A549 (cell line): ENCODE measurements at regions not wholly inside any gene's neighbourhood (a gene's known extent, or its start where the extent isn't known, plus 50 kb on each side); places are given as distances from the start of the nearest gene placed in this dataset.

ENCODE experiments used
- ATAC-seq, 2 experiments: fragments of 200-7000 bp in 1 of 2; fragments of >200 bp in 1 of 2; cut with Nextera tagmentation in 1 of 2; cut with Tn5 transposase in 1 of 2; 3 replicates each; pipeline versions ENCODE4 v1.8.0 to v1.9.1; 2018 to 2020; ENCODE audit warnings: mild to moderate bottlenecking in 1 of 2, moderate library complexity in 1 of 2
- CTCF ChIA-PET: fragments of 300-600 bp; sonication (Branson Sonifier 250); formaldehyde crosslinking; extraction: SDS; loops from one replicate; lab custom pipeline; 2021; ENCODE audit warnings: antibody characterized with exemption, inconsistent platforms; lab: Yijun Ruan, JAX
- POLR2A ChIA-PET: fragments of 350-600 bp; formaldehyde crosslinking; extraction: SDS; loops from one replicate; lab custom pipeline; 2021; ENCODE audit warnings: antibody characterized with exemption, inconsistent platforms; lab: Yijun Ruan, JAX
- DNase-seq, 2 experiments: peaks; one replicate each; pipeline versions ENCODE4 v3.0.0 to v3.0.0-alpha.2; 2011 to 2016; ENCODE audit warnings: low read depth in 1 of 2, low spot score in 1 of 2
- FAIRE-seq: peaks from 2 replicates; lab custom pipeline; 2011; peaks lifted over from hg19 to GRCh38; lab: Jason Lieb, UNC
- H3K27ac ChIP-seq, 2 experiments: fragments of >200 bp; sonication (Bioruptor Twin); formaldehyde crosslinking; 3 replicates each; pipeline ENCODE4 v1.5.1; 2016 to 2017
- H3K4me1 ChIP-seq: fragments of >200 bp; sonication (Bioruptor Twin); formaldehyde crosslinking; 3 replicates; pipeline ENCODE4 v1.6.1; 2016
- H3K4me2 ChIP-seq: fragments of >200 bp; sonication (Bioruptor Twin); formaldehyde crosslinking; 3 replicates; pipeline ENCODE4 v1.6.1; 2016
- H3K4me3 ChIP-seq: fragments of >200 bp; sonication (Bioruptor Twin); formaldehyde crosslinking; 3 replicates; pipeline ENCODE4 v1.5.1; 2016
- H3K9me3 ChIP-seq: fragments of >200 bp; sonication (Bioruptor Twin); formaldehyde crosslinking; 3 replicates; pipeline ENCODE4 v1.6.1; 2016
- BHLHE40 ChIP-seq: IDR thresholded peaks from 2 replicates; pipeline ENCODE4 v1.6.1; 2012; ENCODE audit warnings: low read depth, low read length, inconsistent platforms
- CHD2 ChIP-seq: fragments of 150-350 bp; IDR thresholded peaks from 2 replicates; pipeline ENCODE4 v1.6.1; 2014; ENCODE audit warnings: low read length; ENCODE audit not compliant: partially characterized antibody
- CHD4 ChIP-seq: fragments of 200-600 bp; sonication (generic); IDR thresholded peaks from 2 replicates; pipeline ENCODE4 v1.6.1; 2016; ENCODE audit warnings: antibody characterized with exemption, mild to moderate bottlenecking, borderline replicate concordance
- EHF ChIP-seq: fragments of 250-450 bp; sonication (Bioruptor Pico); IDR thresholded peaks from 2 replicates; pipeline ENCODE4 v1.5.0; 2020; ENCODE audit warnings: mild to moderate bottlenecking
- EHMT2 ChIP-seq: fragments of 200-600 bp; sonication (generic); IDR thresholded peaks from 2 replicates; pipeline ENCODE4 v1.6.1; 2016; ENCODE audit warnings: antibody characterized with exemption, low read depth, mild to moderate bottlenecking, moderate library complexity
- EP300 ChIP-seq, 2 experiments: fragments of >200 bp; sonication (Bioruptor Twin); formaldehyde crosslinking; IDR thresholded peaks; 2 replicates in 1 of 2; 3 replicates in 1 of 2; pipeline ENCODE4 v1.6.1; 2016 to 2017
- ESRRA ChIP-seq: fragments of 150-350 bp; IDR thresholded peaks from 2 replicates; pipeline ENCODE4 v1.6.1; 2014; ENCODE audit warnings: mild to moderate bottlenecking, low read length, borderline replicate concordance
- FOSL2 ChIP-seq, 2 experiments: fragments of 450-650 bp in 1 of 2; fragments of >200 bp in 1 of 2; sonication (Bioruptor Twin) in 1 of 2; formaldehyde crosslinking; IDR thresholded peaks; 2 replicates each; pipeline versions ENCODE4 v1.5.0 to v1.6.1; 2016 to 2020; ENCODE audit warnings: mild to moderate bottlenecking in 1 of 2, moderate library complexity in 1 of 2
- HEYL ChIP-seq: fragments of 250-450 bp; sonication (Bioruptor Pico); IDR thresholded peaks from 2 replicates; pipeline ENCODE4 v1.8.0; 2021; ENCODE audit warnings: mild to moderate bottlenecking, moderate library complexity
- HOXB13 ChIP-seq: fragments of 250-450 bp; sonication (Bioruptor Pico); IDR thresholded peaks from 2 replicates; pipeline ENCODE4 v1.5.0; 2020; ENCODE audit warnings: low read depth, mild to moderate bottlenecking, moderate library complexity
- HOXB5 ChIP-seq: fragments of 250-450 bp; sonication (Bioruptor Pico); IDR thresholded peaks from 2 replicates; pipeline ENCODE4 v1.5.0; 2020; ENCODE audit warnings: mild to moderate bottlenecking, moderate library complexity
- MAFK ChIP-seq: fragments of 450-650 bp; IDR thresholded peaks from 2 replicates; pipeline ENCODE4 v1.6.1; 2014; ENCODE audit not compliant: partially characterized antibody
- MAZ ChIP-seq: fragments of 150-350 bp; IDR thresholded peaks from 2 replicates; pipeline ENCODE4 v1.6.1; 2014; ENCODE audit warnings: antibody characterized with exemption, low read depth, low read length, borderline replicate concordance
- MYC ChIP-seq: IDR thresholded peaks from 2 replicates; pipeline ENCODE4 v1.6.1; 2012; ENCODE audit warnings: mild to moderate bottlenecking, inconsistent platforms, low read length, improper control_type of control experiment, borderline replicate concordance
- NFE2L2 ChIP-seq: fragments of 150-350 bp; conservative IDR thresholded peaks from 2 replicates; pipeline ENCODE4 v1.6.1; 2014; ENCODE audit warnings: low read length
- RAD21 ChIP-seq, 2 experiments: fragments of >200 bp in 1 of 2; sonication (Bioruptor Twin) in 1 of 2; formaldehyde crosslinking in 1 of 2; IDR thresholded peaks in 1 of 2; conservative IDR thresholded peaks in 1 of 2; 2 replicates in 1 of 2; 3 replicates in 1 of 2; pipeline ENCODE4 v1.6.1; 2012 to 2018; ENCODE audit warnings: inconsistent platforms in 1 of 2
- RARB ChIP-seq: fragments of 250-450 bp; sonication (Bioruptor Pico); IDR thresholded peaks from 2 replicates; pipeline ENCODE4 v1.8.0; 2021; ENCODE audit warnings: mild to moderate bottlenecking, moderate library complexity
- RCOR1 ChIP-seq: fragments of 150-350 bp; IDR thresholded peaks from 2 replicates; pipeline ENCODE4 v1.6.1; 2014; ENCODE audit warnings: antibody characterized with exemption, low read length, low read depth
- RFX5 ChIP-seq: fragments of 450-650 bp; IDR thresholded peaks from 2 replicates; pipeline ENCODE4 v1.7.1; 2014; ENCODE audit warnings: antibody characterized with exemption, mild to moderate bottlenecking, moderate library complexity
- ZNF302 ChIP-seq: fragments of 250-450 bp; sonication (Bioruptor Pico); IDR thresholded peaks from 2 replicates; pipeline ENCODE4 v1.9.0; 2021; ENCODE audit warnings: inconsistent platforms, mild to moderate bottlenecking, moderate library complexity
- WGBS: methylation state at CpG from one replicate; pipeline ENCODE4 v1.1.6; 2017; ENCODE audit errors: missing lambda C conversion rate; 5-methylcytosine and 5-hydroxymethylcytosine counted together
- TF ChIP-seq, protein P1 (sequence below): IDR thresholded peaks from 2 replicates; pipeline ENCODE4 v1.6.1; 2012
- TF ChIP-seq, protein P2 (sequence below): fragments of 200-600 bp; sonication (generic); IDR thresholded peaks from 2 replicates; pipeline ENCODE4 v1.6.1; 2016; ENCODE audit warnings: antibody characterized with exemption, mild to moderate bottlenecking, moderate library complexity
- TF ChIP-seq, protein P3 (sequence below): fragments of >200 bp; sonication (Bioruptor Twin); formaldehyde crosslinking; IDR thresholded peaks from 3 replicates; pipeline ENCODE4 v1.5.1; 2016
- TF ChIP-seq, protein P4 (sequence below): fragments of >200 bp; sonication (Bioruptor Twin); formaldehyde crosslinking; IDR thresholded peaks from 3 replicates; pipeline ENCODE4 v1.6.1; 2016

DNA sequence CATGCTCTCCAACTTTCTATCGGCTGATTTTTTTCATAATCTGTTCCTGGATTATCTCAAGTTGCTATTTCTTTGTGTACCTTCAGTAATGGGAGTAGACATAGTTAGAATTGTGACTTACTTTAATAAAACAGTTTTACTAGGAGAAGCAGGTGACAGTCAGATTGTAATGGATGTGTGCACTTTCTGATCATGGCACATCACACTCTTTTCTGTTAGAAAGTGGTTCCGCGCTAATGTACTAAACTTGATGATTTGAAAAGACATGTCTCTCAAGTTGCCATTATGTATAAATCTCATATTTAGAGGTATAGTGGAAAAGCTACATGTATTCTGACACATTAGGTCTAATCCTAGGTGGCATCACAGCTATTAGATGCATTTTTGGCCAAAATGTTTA is 121.3 kb upstream of the CDH8 start (continued):
- no peak for TF ChIP-seq RARB
- TF ChIP-seq, protein P1, sequence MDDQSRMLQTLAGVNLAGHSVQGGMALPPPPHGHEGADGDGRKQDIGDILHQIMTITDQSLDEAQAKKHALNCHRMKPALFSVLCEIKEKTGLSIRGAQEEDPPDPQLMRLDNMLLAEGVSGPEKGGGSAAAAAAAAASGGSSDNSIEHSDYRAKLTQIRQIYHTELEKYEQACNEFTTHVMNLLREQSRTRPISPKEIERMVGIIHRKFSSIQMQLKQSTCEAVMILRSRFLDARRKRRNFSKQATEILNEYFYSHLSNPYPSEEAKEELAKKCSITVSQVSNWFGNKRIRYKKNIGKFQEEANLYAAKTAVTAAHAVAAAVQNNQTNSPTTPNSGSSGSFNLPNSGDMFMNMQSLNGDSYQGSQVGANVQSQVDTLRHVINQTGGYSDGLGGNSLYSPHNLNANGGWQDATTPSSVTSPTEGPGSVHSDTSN: no peak

DNA sequence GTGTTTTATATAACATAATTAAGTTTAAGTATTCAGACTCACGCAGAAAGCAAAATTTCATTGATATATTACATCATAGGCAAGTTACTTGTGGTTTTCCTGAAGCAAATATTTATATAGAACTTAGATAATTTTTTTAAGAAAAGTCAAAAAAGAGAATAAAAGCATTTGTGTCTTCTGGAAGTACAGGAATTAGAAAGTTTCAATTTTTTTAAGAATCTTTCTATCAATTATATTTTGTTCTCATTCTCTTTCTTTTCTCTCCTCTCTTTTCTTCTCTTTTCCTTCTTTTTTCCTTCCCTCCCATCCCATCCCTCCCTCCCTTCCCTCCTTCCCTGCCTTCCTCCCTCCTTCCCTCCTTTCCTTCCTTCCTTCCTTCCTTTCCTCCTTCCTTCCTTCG is 120.7 kb upstream of the CDH8 start:
- POLR2A ChIA-PET: no interaction called here
- Histone ChIP-seq H3K4me1 (no peaks in the 10 kb centered on the region), H3K27ac (no peak overlapping the region), H3K4me2 (no peak overlapping the region), H3K4me3 (no peak overlapping the region), H3K9me3 (no peaks in the 10 kb centered on the region)
- WGBS: 16% methylated on average over 2 of the region's 2 CpGs
- TF ChIP-seq CHD4 (no peak), HOXB13 (CRISPR knock-in tag) (no peak), MYC (no peak), HEYL (CRISPR knock-in tag) (no peak), EP300 (IDR thresholded peaks at IDR 0.05) (no peak), ZNF302 (no peak), FOSL2 (IDR thresholded peaks at IDR 0.05) (no peak), FOSL2 (CRISPR knock-in tag; IDR thresholded peaks at IDR 0.05) (no peak), ESRRA (no peak), NFE2L2 (no peak)
- TF ChIP-seq, protein P2, sequence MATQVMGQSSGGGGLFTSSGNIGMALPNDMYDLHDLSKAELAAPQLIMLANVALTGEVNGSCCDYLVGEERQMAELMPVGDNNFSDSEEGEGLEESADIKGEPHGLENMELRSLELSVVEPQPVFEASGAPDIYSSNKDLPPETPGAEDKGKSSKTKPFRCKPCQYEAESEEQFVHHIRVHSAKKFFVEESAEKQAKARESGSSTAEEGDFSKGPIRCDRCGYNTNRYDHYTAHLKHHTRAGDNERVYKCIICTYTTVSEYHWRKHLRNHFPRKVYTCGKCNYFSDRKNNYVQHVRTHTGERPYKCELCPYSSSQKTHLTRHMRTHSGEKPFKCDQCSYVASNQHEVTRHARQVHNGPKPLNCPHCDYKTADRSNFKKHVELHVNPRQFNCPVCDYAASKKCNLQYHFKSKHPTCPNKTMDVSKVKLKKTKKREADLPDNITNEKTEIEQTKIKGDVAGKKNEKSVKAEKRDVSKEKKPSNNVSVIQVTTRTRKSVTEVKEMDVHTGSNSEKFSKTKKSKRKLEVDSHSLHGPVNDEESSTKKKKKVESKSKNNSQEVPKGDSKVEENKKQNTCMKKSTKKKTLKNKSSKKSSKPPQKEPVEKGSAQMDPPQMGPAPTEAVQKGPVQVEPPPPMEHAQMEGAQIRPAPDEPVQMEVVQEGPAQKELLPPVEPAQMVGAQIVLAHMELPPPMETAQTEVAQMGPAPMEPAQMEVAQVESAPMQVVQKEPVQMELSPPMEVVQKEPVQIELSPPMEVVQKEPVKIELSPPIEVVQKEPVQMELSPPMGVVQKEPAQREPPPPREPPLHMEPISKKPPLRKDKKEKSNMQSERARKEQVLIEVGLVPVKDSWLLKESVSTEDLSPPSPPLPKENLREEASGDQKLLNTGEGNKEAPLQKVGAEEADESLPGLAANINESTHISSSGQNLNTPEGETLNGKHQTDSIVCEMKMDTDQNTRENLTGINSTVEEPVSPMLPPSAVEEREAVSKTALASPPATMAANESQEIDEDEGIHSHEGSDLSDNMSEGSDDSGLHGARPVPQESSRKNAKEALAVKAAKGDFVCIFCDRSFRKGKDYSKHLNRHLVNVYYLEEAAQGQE: no peak
- TF ChIP-seq, protein P3, sequence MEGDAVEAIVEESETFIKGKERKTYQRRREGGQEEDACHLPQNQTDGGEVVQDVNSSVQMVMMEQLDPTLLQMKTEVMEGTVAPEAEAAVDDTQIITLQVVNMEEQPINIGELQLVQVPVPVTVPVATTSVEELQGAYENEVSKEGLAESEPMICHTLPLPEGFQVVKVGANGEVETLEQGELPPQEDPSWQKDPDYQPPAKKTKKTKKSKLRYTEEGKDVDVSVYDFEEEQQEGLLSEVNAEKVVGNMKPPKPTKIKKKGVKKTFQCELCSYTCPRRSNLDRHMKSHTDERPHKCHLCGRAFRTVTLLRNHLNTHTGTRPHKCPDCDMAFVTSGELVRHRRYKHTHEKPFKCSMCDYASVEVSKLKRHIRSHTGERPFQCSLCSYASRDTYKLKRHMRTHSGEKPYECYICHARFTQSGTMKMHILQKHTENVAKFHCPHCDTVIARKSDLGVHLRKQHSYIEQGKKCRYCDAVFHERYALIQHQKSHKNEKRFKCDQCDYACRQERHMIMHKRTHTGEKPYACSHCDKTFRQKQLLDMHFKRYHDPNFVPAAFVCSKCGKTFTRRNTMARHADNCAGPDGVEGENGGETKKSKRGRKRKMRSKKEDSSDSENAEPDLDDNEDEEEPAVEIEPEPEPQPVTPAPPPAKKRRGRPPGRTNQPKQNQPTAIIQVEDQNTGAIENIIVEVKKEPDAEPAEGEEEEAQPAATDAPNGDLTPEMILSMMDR: no peak
- no peak for ATAC-seq
- FAIRE-seq: no peak
- CTCF ChIA-PET: no interaction called here
- DNase-seq: no peak

DNA sequence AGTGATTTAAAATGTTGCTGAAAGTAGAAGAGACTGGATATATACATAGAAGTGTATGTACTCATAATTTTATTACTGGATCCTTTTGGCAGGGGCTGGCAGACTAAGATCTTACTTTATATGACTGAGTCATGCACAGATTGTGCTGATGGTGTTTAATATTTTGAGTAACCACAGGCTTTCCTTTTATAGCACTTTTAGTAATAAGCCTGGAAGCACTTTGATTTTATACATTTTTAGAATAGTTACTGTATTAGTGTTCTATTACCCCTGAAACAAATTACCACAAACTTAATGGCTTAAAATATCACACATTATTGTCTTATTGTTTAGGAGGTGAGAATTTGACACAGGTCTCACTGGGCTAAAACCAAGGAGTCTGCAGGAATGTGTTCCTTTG is 113.4 kb upstream of the CDH8 start:
- DNase-seq (no peak), FAIRE-seq (no peak), ATAC-seq (no peak)
- H3K4me3 ChIP-seq: no peak overlapping the region
- ChIA-PET CTCF (no interaction called here), POLR2A (no interaction called here)
- no peak overlapping the region for H3K27ac ChIP-seq
- no peak overlapping the region for H3K4me2 ChIP-seq
- H3K4me1 ChIP-seq: no peaks in the 10 kb centered on the region
- TF ChIP-seq BHLHE40: no peak
- TF ChIP-seq MYC: no peak
- TF ChIP-seq EHF (CRISPR knock-in tag): no peak
- no peaks in the 10 kb centered on the region for H3K9me3 ChIP-seq

DNA sequence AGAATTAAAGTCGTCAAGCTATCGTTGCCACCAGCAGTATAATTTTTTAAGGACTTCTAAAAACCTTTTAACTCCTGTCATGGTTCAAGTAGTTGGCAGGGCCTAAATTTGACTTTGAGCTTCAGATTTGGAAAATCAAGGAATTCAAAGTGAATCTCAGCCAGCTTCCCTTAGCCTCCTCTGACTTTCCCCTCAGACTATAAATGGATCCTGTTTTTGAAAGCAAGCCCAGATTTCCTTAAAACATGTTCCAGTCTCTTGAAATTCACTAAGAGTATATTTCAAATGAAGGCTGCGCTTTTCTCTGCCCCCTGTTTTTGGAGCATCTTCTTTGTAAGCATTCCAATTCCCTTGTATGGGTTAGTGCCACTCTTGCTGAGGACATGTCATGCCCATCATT is 101.8 kb upstream of the CDH8 start:
- Histone ChIP-seq H3K4me2 (no peak overlapping the region), H3K9me3 (0 out of 3 replicates have a peak, but pooled peaks cover 2% of the 10 kb centered on the region), H3K27ac (no peak overlapping the region), H3K4me3 (no peak overlapping the region), H3K4me1 (no peaks in the 10 kb centered on the region)
- ChIA-PET POLR2A (no interaction called here), CTCF (no interaction called here)
- DNase-seq (no peak), ATAC-seq (no peak), FAIRE-seq (no peak)
- WGBS: 3% methylated on average over 3 of the region's 3 CpGs
- no peak for TF ChIP-seq HOXB5 (CRISPR knock-in tag)
- no peak for TF ChIP-seq HOXB13 (CRISPR knock-in tag)
- no peak for TF ChIP-seq RCOR1
- no peak for TF ChIP-seq RARB
- TF ChIP-seq RAD21 (conservative IDR thresholded peaks at IDR 0.05 in 1 of 2, IDR thresholded peaks at IDR 0.05 in 1 of 2): no peak
- no peak for TF ChIP-seq MAFK
- no peak for TF ChIP-seq MAZ
- no peak for TF ChIP-seq CHD2
- TF ChIP-seq, protein P4, sequence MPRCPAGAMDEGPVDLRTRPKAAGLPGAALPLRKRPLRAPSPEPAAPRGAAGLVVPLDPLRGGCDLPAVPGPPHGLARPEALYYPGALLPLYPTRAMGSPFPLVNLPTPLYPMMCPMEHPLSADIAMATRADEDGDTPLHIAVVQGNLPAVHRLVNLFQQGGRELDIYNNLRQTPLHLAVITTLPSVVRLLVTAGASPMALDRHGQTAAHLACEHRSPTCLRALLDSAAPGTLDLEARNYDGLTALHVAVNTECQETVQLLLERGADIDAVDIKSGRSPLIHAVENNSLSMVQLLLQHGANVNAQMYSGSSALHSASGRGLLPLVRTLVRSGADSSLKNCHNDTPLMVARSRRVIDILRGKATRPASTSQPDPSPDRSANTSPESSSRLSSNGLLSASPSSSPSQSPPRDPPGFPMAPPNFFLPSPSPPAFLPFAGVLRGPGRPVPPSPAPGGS: no peak
- TF ChIP-seq EHMT2: no peak
- TF ChIP-seq RFX5: no peak
- TF ChIP-seq, protein P1: no peak
